ENCODE measurements at regions not wholly inside any gene's neighbourhood (a gene's known extent, or its start where the extent isn't known, plus 50 kb on each side); places are given as distances from the start of the nearest gene placed in this dataset.
"Not testable (repeated sequence)": the region's sequence is repeated elsewhere in the genome, so short reads cannot be mapped to it uniquely, and the experiment has no call there.

- H3K27me3 ChIP-seq, H3K9me3 ChIP-seq, H3K27ac ChIP-seq, H3K4me1 ChIP-seq, H3K4me3 ChIP-seq, H3K36me3 ChIP-seq, DNase-seq: not testable (repeated sequence)
Observed at GRCh38 chr7:65150105-65150504, 143.6 kb upstream of the ERV3-1 start.

GRCh38 chr7:65146118-65146914 lies 139.8 kb upstream of the ERV3-1 start:
- H3K4me3 ChIP-seq, H3K4me1 ChIP-seq, H3K27me3 ChIP-seq, H3K27ac ChIP-seq, H3K36me3 ChIP-seq, DNase-seq, H3K9me3 ChIP-seq: not testable (repeated sequence)

GRCh38 chr7:65145710-65146109 lies 139.2 kb upstream of the ERV3-1 start:
- not testable (repeated sequence) for H3K27ac ChIP-seq, H3K4me1 ChIP-seq, H3K36me3 ChIP-seq, DNase-seq, H3K9me3 ChIP-seq, H3K27me3 ChIP-seq, H3K4me3 ChIP-seq

DNA sequence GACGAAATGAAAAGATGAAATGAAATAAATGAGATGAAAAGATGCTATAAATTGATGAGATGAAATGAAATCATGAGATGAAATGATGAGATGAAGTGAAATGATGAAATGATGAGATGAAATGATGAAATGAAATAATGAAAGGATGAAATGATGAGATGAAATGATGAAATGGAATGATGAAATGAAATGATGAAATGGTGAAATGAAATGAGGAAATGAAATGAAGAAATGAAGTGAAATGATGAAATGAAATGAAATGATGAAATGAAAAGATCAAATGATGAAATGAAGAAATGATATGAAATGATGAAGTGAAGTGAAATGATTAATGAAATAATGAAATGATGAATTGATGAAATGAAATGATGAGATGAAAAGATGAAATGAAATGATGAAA lies 138.5 kb upstream of the ERV3-1 start:
- H3K36me3 ChIP-seq, H3K9me3 ChIP-seq, H3K27me3 ChIP-seq, DNase-seq, H3K4me3 ChIP-seq, H3K4me1 ChIP-seq, H3K27ac ChIP-seq: not testable (repeated sequence)

DNA sequence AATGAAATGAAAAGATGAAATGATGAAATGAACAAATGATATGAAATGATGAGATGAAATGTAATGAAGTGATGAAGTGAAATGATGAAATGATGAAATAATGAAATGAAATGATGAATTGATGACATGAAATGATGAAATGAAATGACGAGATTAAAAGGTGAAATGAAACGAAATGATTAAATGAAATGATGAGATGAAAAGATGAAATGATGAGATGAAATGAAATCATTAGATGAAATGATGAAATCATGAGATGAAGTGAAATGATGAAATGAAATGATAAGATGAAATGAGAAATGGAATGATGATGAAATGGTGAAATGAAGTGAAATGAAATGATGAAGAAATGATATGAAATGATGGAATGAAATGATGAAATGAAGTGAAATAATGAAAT lies 138.1 kb upstream of the ERV3-1 start:
- not testable (repeated sequence) for H3K9me3 ChIP-seq, H3K27ac ChIP-seq, H3K4me3 ChIP-seq, H3K36me3 ChIP-seq, DNase-seq, H3K27me3 ChIP-seq, H3K4me1 ChIP-seq

DNA sequence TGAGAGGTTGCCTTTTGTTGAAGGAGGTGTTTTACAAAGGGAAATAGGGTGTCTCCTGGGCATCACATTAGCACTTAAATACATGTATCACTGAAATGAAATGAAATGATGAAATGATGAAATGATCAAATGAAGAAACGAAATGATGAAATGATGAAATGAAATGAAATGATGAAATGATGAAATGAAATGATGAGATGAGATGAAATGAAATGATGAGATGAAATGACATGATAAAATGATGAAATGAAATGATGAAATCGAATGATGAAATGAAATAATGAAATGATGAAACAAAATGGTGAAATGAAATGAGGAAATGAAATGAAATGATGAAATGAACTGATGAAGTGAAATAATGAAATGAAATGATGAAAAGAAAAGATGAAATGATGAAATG lies 137.6 kb upstream of the ERV3-1 start:
- H3K9me3 ChIP-seq, H3K27ac ChIP-seq, DNase-seq, H3K4me3 ChIP-seq, H3K4me1 ChIP-seq, H3K36me3 ChIP-seq, H3K27me3 ChIP-seq: not testable (repeated sequence)

DNA sequence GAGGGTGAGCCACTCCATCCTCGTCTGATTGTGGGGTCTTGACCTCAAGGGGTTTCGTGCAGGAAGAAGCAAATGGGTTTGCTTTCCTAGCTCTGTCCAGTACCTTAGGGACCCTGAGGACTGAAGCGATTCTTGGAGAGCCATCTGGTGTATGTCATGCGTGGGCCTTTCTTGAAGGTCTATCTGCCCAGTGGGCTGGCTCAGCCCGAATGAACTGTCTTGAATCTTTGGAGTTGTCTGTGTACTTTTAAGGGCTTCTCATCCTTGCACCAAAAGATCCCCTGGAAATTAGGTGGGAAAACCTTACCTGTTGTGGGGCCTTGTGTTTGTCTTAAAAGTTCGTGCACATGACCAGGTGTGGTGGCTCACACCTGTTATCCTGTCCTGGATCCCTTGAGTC lies 135.4 kb upstream of the ERV3-1 start:
- H3K36me3 ChIP-seq, H3K4me3 ChIP-seq, H3K27ac ChIP-seq, H3K27me3 ChIP-seq, H3K4me1 ChIP-seq, DNase-seq, H3K9me3 ChIP-seq: not testable (repeated sequence)

- H3K27me3 ChIP-seq, H3K4me3 ChIP-seq, H3K4me1 ChIP-seq, H3K36me3 ChIP-seq, H3K9me3 ChIP-seq, H3K27ac ChIP-seq: not testable (repeated sequence)
- DNase-seq = peak in 1 of 3 donors; percentile 28
Observed at GRCh38 chr7:65141405-65141778, 134.9 kb upstream of the ERV3-1 start.

- not testable (repeated sequence) for DNase-seq, H3K36me3 ChIP-seq, H3K4me1 ChIP-seq, H3K27ac ChIP-seq, H3K9me3 ChIP-seq, H3K27me3 ChIP-seq
- peak overlapping the region in 1 of 4 donors; percentile 39 for H3K4me3 ChIP-seq
Observed at GRCh38 chr7:65140543-65141404, 134.3 kb upstream of the ERV3-1 start.

- H3K27me3 ChIP-seq, H3K36me3 ChIP-seq, DNase-seq, H3K9me3 ChIP-seq, H3K4me3 ChIP-seq, H3K4me1 ChIP-seq, H3K27ac ChIP-seq: not testable (repeated sequence)
Observed at GRCh38 chr7:65136850-65137249, 130.4 kb upstream of the ERV3-1 start.

- not testable (repeated sequence) for H3K27ac ChIP-seq, H3K4me1 ChIP-seq, H3K27me3 ChIP-seq, H3K9me3 ChIP-seq, DNase-seq, H3K36me3 ChIP-seq, H3K4me3 ChIP-seq
Observed at GRCh38 chr7:65133087-65133486, 126.6 kb upstream of the ERV3-1 start.

GRCh38 chr7:65132256-65132655 lies 125.8 kb upstream of the ERV3-1 start:
- not testable (repeated sequence) for H3K36me3 ChIP-seq, H3K4me1 ChIP-seq, DNase-seq, H3K9me3 ChIP-seq, H3K27me3 ChIP-seq, H3K27ac ChIP-seq, H3K4me3 ChIP-seq

GRCh38 chr7:65127364-65127763 lies 120.9 kb upstream of the ERV3-1 start:
- DNase-seq, H3K4me1 ChIP-seq, H3K27me3 ChIP-seq, H3K9me3 ChIP-seq, H3K4me3 ChIP-seq, H3K36me3 ChIP-seq, H3K27ac ChIP-seq: not testable (repeated sequence)

DNA sequence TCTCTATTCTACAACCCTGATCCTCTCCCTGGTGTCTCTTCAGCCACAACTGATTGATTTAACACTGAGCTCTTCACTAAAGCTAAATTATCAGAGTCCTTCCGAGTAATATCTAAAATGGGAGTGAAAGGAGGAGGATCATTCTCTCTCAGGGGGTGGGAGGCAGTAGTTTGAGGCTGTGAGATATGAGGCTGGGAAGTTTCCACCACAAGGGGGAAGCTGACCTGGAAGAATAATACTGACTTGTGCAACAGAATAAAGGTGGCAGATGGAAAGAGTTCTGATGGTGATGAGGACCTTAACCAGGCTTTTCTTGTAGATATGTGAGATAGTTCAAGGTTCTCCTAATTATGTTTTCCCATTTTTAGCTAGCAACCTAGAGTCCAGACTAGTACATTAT lies 118.1 kb upstream of the ERV3-1 start:
- not testable (repeated sequence) for H3K9me3 ChIP-seq, H3K4me3 ChIP-seq, H3K4me1 ChIP-seq, DNase-seq, H3K36me3 ChIP-seq, H3K27ac ChIP-seq, H3K27me3 ChIP-seq

GRCh38 chr7:65105650-65106203 lies 99.2 kb upstream of the ERV3-1 start:
- H3K4me3 ChIP-seq, H3K9me3 ChIP-seq, H3K36me3 ChIP-seq, H3K27me3 ChIP-seq, DNase-seq, H3K27ac ChIP-seq, H3K4me1 ChIP-seq: not testable (repeated sequence)

Data from Peyer's patch (tissue), 4 donors.